HFF-Myc (cell line): ENCODE measurements at regions not wholly inside any gene's neighbourhood (a gene's known extent, or its start where the extent isn't known, plus 50 kb on each side); places are given as distances from the start of the nearest gene placed in this dataset.
"Not testable (repeated sequence)": the region's sequence is repeated elsewhere in the genome, so short reads cannot be mapped to it uniquely, and the experiment has no call there.

ENCODE experiments used
- DNase-seq: peaks from one replicate; pipeline ENCODE4 v3.0.0-alpha.2; 2011; ENCODE audit warnings: low read depth; ENCODE audit errors: extremely low read depth
- H3K4me3 ChIP-seq: replicated peaks from 2 replicates; pipeline ENCODE4 v1.5.1; 2011; ENCODE audit warnings: low read depth, mild to moderate bottlenecking, control low read depth, low read length
- CTCF ChIP-seq: IDR thresholded peaks from 2 replicates; pipeline ENCODE4 v1.5.1; 2012; ENCODE audit warnings: mild to moderate bottlenecking, low read depth, low read length, control low read depth; ENCODE audit errors: missing control alignments

- not testable (repeated sequence) for DNase-seq, H3K4me3 ChIP-seq
These were observed 54.7 kb downstream of the PROP1 start for GRCh38 chr5:177941386-177941785.

- not testable (repeated sequence) for DNase-seq
- peak overlapping the region; percentile 40 for H3K4me3 ChIP-seq
These were observed 56.5 kb downstream of the PROP1 start for GRCh38 chr5:177939246-177940171.

GRCh38 chr5:177938767-177939166 lies 57.3 kb downstream of the PROP1 start:
- not testable (repeated sequence) for DNase-seq
- peak overlapping the region; percentile 40 for H3K4me3 ChIP-seq

- DNase-seq, H3K4me3 ChIP-seq: not testable (repeated sequence)
- peak; percentile 15 for TF ChIP-seq CTCF
These were observed 61.8 kb downstream of the PROP1 start for GRCh38 chr5:177934233-177934632.

GRCh38 chr5:177930269-177931022 lies 65.6 kb downstream of the PROP1 start:
- DNase-seq, H3K4me3 ChIP-seq: not testable (repeated sequence)

GRCh38 chr5:177929618-177930017 lies 66.4 kb downstream of the PROP1 start:
- not testable (repeated sequence) for DNase-seq, H3K4me3 ChIP-seq

GRCh38 chr5:177927500-177927899 lies 68.5 kb downstream of the PROP1 start:
- not testable (repeated sequence) for H3K4me3 ChIP-seq, DNase-seq

- not testable (repeated sequence) for H3K4me3 ChIP-seq, DNase-seq
These were observed 71.5 kb downstream of the PROP1 start for GRCh38 chr5:177924577-177924976.

- not testable (repeated sequence) for H3K4me3 ChIP-seq, DNase-seq
These were observed 72.2 kb downstream of the PROP1 start for GRCh38 chr5:177923837-177924236.

- not testable (repeated sequence) for DNase-seq, H3K4me3 ChIP-seq
These were observed 72.9 kb downstream of the PROP1 start for GRCh38 chr5:177923189-177923588.

GRCh38 chr5:177909261-177909660 lies 86.8 kb downstream of the PROP1 start:
- DNase-seq, H3K4me3 ChIP-seq: not testable (repeated sequence)

GRCh38 chr5:177902806-177903205 lies 93.2 kb downstream of the PROP1 start:
- not testable (repeated sequence) for H3K4me3 ChIP-seq, DNase-seq

GRCh38 chr5:177900066-177900465 lies 96.0 kb downstream of the PROP1 start:
- H3K4me3 ChIP-seq, DNase-seq: not testable (repeated sequence)

GRCh38 chr5:177894681-177895453 lies 101.2 kb downstream of the PROP1 start:
- H3K4me3 ChIP-seq, DNase-seq: not testable (repeated sequence)

- not testable (repeated sequence) for DNase-seq, H3K4me3 ChIP-seq
These were observed 103.7 kb downstream of the PROP1 start for GRCh38 chr5:177892357-177892665.

GRCh38 chr5:177891547-177892356 lies 104.3 kb downstream of the PROP1 start:
- DNase-seq, H3K4me3 ChIP-seq: not testable (repeated sequence)
